ENCODE measurements at regions not wholly inside any gene's neighbourhood (a gene's known extent, or its start where the extent isn't known, plus 50 kb on each side); places are given as distances from the start of the nearest gene placed in this dataset.

DNA sequence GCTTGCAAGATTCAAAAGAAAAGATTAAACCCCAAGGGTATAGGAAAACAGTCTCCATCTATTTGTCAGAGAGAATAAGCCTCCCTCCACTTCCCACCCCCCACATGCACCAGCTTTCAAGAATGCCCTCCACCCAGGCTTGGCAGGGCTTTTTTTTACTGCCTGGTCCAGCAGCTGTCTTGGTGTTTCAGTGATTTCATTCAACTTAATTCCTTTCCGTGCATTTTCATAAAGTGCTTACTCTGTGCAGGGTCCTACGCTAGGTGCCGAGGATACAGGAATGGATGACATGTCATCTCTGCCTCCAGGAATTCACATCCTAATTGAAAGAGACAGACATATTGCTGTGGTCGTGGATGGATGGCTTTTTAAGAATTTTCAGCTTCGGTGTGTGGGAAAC lies 117.9 kb downstream of the LRATD1 start:
- Histone ChIP-seq H3K9me2 (ENCODE audit: low read depth, low read length) (no peaks in the 10 kb centered on the region), H3K27me3 (ENCODE audit: insufficient read depth, low read length) (no peaks in the 10 kb centered on the region), H3K4me1 (ENCODE audit: insufficient read depth, low read length, severe bottlenecking) (no peaks in the 10 kb centered on the region)

DNA sequence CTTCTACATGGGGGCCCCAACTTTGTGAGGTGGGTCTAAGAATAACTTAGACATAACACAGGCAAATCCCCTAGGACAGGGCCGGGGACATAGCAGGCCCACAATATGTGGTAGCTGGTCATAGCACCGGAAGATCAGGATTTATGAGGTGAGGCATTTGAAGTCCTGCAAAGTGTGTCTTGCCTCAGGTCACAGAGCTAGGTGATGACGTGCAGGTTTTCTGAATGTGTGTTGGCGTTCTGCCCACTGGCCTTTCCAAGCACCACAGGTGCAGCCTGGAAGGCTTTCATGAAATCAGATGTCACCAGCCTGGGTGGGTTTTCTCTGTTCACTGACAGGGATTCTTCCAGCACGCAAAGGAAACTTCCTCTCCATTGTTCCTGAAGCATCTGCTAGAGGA lies 119.1 kb downstream of the LRATD1 start:
- no peaks in the 10 kb centered on the region for H3K9me3 ChIP-seq (ENCODE audit: low read length)
- H4K20me1 ChIP-seq (ENCODE audit: insufficient read depth, low read length) = no peaks in the 10 kb centered on the region
- no peak overlapping the region for H3K27ac ChIP-seq (ENCODE audit: low read depth, low read length, poor library complexity, severe bottlenecking)
- H3K9ac ChIP-seq (ENCODE audit: low read length) = no peak overlapping the region
- no peaks in the 10 kb centered on the region for H3K4me1 ChIP-seq (ENCODE audit: insufficient read depth, low read length, severe bottlenecking)
- H3K4me2 ChIP-seq (ENCODE audit: low read length) = no peak overlapping the region
- no peaks in the 10 kb centered on the region for H3K9me2 ChIP-seq (ENCODE audit: low read depth, low read length)
- no peaks in the 10 kb centered on the region for H3K36me3 ChIP-seq (ENCODE audit: insufficient read depth, low read length)
- no peaks in the 10 kb centered on the region for H3K27me3 ChIP-seq (ENCODE audit: insufficient read depth, low read length)
- H3F3A ChIP-seq (ENCODE audit: insufficient read depth, low read length) = no peaks in the 10 kb centered on the region
- H3K4me3 ChIP-seq (ENCODE audit: low read depth, low read length, poor library complexity, severe bottlenecking) = no peak overlapping the region
- no peak overlapping the region for H2AFZ ChIP-seq (ENCODE audit: low read length)
- no peak for TF ChIP-seq EZH2 (IDR thresholded peaks at IDR 0.05; ENCODE audit: borderline replicate concordance, low read length)
- TF ChIP-seq, protein P1, sequence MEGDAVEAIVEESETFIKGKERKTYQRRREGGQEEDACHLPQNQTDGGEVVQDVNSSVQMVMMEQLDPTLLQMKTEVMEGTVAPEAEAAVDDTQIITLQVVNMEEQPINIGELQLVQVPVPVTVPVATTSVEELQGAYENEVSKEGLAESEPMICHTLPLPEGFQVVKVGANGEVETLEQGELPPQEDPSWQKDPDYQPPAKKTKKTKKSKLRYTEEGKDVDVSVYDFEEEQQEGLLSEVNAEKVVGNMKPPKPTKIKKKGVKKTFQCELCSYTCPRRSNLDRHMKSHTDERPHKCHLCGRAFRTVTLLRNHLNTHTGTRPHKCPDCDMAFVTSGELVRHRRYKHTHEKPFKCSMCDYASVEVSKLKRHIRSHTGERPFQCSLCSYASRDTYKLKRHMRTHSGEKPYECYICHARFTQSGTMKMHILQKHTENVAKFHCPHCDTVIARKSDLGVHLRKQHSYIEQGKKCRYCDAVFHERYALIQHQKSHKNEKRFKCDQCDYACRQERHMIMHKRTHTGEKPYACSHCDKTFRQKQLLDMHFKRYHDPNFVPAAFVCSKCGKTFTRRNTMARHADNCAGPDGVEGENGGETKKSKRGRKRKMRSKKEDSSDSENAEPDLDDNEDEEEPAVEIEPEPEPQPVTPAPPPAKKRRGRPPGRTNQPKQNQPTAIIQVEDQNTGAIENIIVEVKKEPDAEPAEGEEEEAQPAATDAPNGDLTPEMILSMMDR (IDR thresholded peaks at IDR 0.05; ENCODE audit: low read length) = no peak
- no peaks in the 10 kb centered on the region for H3K79me2 ChIP-seq (ENCODE audit: insufficient read depth, low read length)

More for the DNA sequence above, 117.9 kb downstream of the LRATD1 start:
- Histone ChIP-seq H3K4me3 (ENCODE audit: low read depth, low read length, poor library complexity, severe bottlenecking) (no peak overlapping the region), H3K79me2 (ENCODE audit: insufficient read depth, low read length) (no peaks in the 10 kb centered on the region), H3K9ac (ENCODE audit: low read length) (no peak overlapping the region), H3K9me3 (ENCODE audit: low read length) (no peaks in the 10 kb centered on the region), H2AFZ (ENCODE audit: low read length) (no peak overlapping the region), H4K20me1 (ENCODE audit: insufficient read depth, low read length) (no peaks in the 10 kb centered on the region), H3K36me3 (ENCODE audit: insufficient read depth, low read length) (no peaks in the 10 kb centered on the region), H3F3A (ENCODE audit: insufficient read depth, low read length) (no peaks in the 10 kb centered on the region), H3K4me2 (ENCODE audit: low read length) (no peak overlapping the region), H3K27ac (ENCODE audit: low read depth, low read length, poor library complexity, severe bottlenecking) (no peak overlapping the region)
- TF ChIP-seq, protein P1 (IDR thresholded peaks at IDR 0.05; ENCODE audit: low read length) = no peak
- TF ChIP-seq EZH2 (IDR thresholded peaks at IDR 0.05; ENCODE audit: borderline replicate concordance, low read length) = no peak

DNA sequence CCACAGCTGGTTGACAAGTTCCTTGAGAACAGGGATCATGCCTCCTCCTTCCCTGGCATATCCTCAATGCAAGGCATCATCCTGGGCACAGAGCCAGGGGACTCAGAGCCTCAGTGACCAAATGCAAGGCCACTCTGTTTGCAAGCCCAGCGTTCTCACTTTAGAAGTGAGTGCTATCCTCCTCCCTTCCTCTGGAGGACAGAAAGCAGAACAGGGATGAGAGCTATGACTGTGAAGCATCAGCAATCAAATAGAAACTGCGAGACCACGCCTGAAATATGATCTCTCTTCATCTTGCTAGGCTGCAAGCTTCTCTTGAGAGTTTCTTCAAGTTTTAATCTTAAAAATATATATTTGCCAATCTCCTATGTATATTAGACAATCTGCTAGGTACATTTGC lies 119.8 kb downstream of the LRATD1 start:
- no peak overlapping the region for H3K27ac ChIP-seq (ENCODE audit: low read depth, low read length, poor library complexity, severe bottlenecking)
- no peak overlapping the region for H3K9ac ChIP-seq (ENCODE audit: low read length)
- no peaks in the 10 kb centered on the region for H3K4me1 ChIP-seq (ENCODE audit: insufficient read depth, low read length, severe bottlenecking)
- TF ChIP-seq EZH2 (IDR thresholded peaks at IDR 0.05; ENCODE audit: borderline replicate concordance, low read length) = no peak
- TF ChIP-seq, protein P1 (IDR thresholded peaks at IDR 0.05; ENCODE audit: low read length) = no peak
- H3K36me3 ChIP-seq (ENCODE audit: insufficient read depth, low read length) = no peaks in the 10 kb centered on the region
- H3K9me2 ChIP-seq (ENCODE audit: low read depth, low read length) = no peaks in the 10 kb centered on the region
- no peaks in the 10 kb centered on the region for H3K79me2 ChIP-seq (ENCODE audit: insufficient read depth, low read length)
- H2AFZ ChIP-seq (ENCODE audit: low read length) = no peak overlapping the region
- H3K4me3 ChIP-seq (ENCODE audit: low read depth, low read length, poor library complexity, severe bottlenecking) = no peak overlapping the region
- no peaks in the 10 kb centered on the region for H3K9me3 ChIP-seq (ENCODE audit: low read length)
- H3F3A ChIP-seq (ENCODE audit: insufficient read depth, low read length) = no peaks in the 10 kb centered on the region
- H4K20me1 ChIP-seq (ENCODE audit: insufficient read depth, low read length) = no peaks in the 10 kb centered on the region
- H3K4me2 ChIP-seq (ENCODE audit: low read length) = no peak overlapping the region
- no peaks in the 10 kb centered on the region for H3K27me3 ChIP-seq (ENCODE audit: insufficient read depth, low read length)

Data from OCI-LY1 (cell line).